ENCODE measurements at regions not wholly inside any gene's neighbourhood (a gene's known extent, or its start where the extent isn't known, plus 50 kb on each side); places are given as distances from the start of the nearest gene placed in this dataset.

GRCh38 chr3:23084367-23084766 is 118.8 kb upstream of the UBE2E2 start:
- in situ Hi-C loops (cut with MboI) (no loop called here), intact Hi-C loops (cut with micrococcal nuclease) (no loop called here)
- H3K9ac ChIP-seq (ENCODE audit: insufficient read depth in 1 of 2, low read depth in 2 of 2, low read length in 2 of 2), result no peak overlapping the region
- ChIA-PET CTCF (ENCODE audit: low intra/inter-chr PET ratio) (no interaction called here), POLR2A (no interaction called here)
- H2AFZ ChIP-seq (ENCODE audit: low read depth, low read length), result no peak overlapping the region
- no peak overlapping the region for H3K4me2 ChIP-seq (ENCODE audit: insufficient read depth, low read length)
- no peaks in the 10 kb centered on the region for H3K9me3 ChIP-seq (replicated peaks; ENCODE audit: control insufficient read depth, insufficient read depth, low read depth, low read length)
- FAIRE-seq, result no peak
- no peak overlapping the region for H3K4me3 ChIP-seq
- H4K20me1 ChIP-seq (replicated peaks; ENCODE audit: control insufficient read depth, insufficient read depth, low read length), result no peaks in the 10 kb centered on the region
- no peak for DNase-seq (ENCODE audit: extremely low read depth in 1 of 4, low spot score in 3 of 4)
- no peak for TF ChIP-seq SNIP1 (IDR thresholded peaks at IDR 0.05; ENCODE audit: low read depth)
- TF ChIP-seq KDM2B (CRISPR knock-in tag; IDR thresholded peaks at IDR 0.05), result no peak
- TF ChIP-seq SNRNP70 (optimal IDR thresholded peaks at IDR 0.05; ENCODE audit: low read depth, low read length), result no peak
- no peak for TF ChIP-seq RBM39 (optimal IDR thresholded peaks at IDR 0.05; ENCODE audit: low read depth, low read length)
- TF ChIP-seq SNAPC5 (CRISPR knock-in tag; IDR thresholded peaks at IDR 0.05), result no peak
- TF ChIP-seq TCF15 (CRISPR knock-in tag; IDR thresholded peaks at IDR 0.05), result no peak
- no peak for TF ChIP-seq YBX1 (IDR thresholded peaks at IDR 0.05)
- no peak for TF ChIP-seq MAFK (IDR thresholded peaks at IDR 0.05; ENCODE audit: low read length)
- no peak for TF ChIP-seq BCOR (IDR thresholded peaks at IDR 0.05)
- no peak overlapping the region for H3K27ac ChIP-seq (ENCODE audit: extremely low read depth, low read depth, low read length)
- ATAC-seq, result no peak
- no TSS peak for BruUV-seq (replicated peaks)
- H3K79me2 ChIP-seq (ENCODE audit: control insufficient read depth, insufficient read depth, low read length), result no peaks in the 10 kb centered on the region
- H3K27me3 ChIP-seq (ENCODE audit: control insufficient read depth in 2 of 2, insufficient read depth in 2 of 2, low read length in 2 of 2), result no peaks in the 10 kb centered on the region
- no peaks in the 10 kb centered on the region for H3K9me1 ChIP-seq (ENCODE audit: control insufficient read depth, insufficient read depth, low read length)
- no peaks in the 10 kb centered on the region for H3K4me1 ChIP-seq (replicated peaks in 1 of 2; ENCODE audit: control insufficient read depth in 2 of 2, insufficient read depth in 2 of 2, low read length in 2 of 2)
- H3K36me3 ChIP-seq (ENCODE audit: control insufficient read depth, insufficient read depth, low read length), result no peaks in the 10 kb centered on the region
